HG03108 (cell line): ENCODE measurements at regions not wholly inside any gene's neighbourhood (a gene's known extent, or its start where the extent isn't known, plus 50 kb on each side); places are given as distances from the start of the nearest gene placed in this dataset.

ENCODE experiments used
- ATAC-seq: cut with Tn5 transposase; IDR thresholded peaks from one replicate; pipeline ENCODE4 v1.9.1; 2021; ENCODE audit warnings: moderate library complexity; ENCODE audit not compliant: unreplicated experiment

DNA sequence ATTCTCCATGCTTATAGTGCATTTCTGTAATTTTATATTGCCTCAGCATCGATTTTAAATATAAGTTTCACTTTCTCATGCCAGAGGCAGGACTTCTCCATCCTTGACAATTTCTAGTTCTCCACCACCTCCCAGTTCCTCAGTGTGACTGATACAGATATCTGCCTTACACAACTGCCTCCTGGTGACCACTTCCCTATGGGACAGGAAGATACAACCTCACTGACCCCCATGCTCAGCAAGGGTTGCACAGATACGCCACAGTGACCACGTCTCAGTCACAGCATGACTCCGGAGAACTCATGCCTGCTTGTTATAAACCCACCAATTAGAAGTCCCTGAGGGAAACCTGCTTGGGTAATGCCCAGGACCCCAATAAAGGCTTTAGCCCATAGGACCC lies 284.0 kb upstream of the MC4R start:
- ATAC-seq = no peak

DNA sequence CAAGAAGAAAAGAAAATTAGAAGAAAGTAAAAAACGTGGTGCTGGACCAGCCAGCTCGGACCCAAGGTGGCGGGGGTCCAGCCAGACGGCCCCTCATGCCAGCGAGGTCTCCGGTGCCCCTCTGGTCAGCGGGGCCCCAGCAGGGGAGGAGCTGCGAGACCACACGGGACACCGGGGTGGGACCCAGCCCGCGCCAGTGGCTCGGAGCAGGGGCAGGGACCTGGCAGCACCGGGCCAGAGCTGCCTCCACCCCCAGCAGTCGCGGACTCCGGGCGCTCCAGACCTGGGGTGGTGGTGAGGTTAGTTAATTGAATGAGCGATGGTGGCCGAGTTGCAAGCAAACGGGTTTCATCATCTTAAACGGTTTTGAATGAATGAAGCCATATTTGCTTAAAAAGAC lies 289.9 kb upstream of the MC4R start:
- ATAC-seq = no peak

DNA sequence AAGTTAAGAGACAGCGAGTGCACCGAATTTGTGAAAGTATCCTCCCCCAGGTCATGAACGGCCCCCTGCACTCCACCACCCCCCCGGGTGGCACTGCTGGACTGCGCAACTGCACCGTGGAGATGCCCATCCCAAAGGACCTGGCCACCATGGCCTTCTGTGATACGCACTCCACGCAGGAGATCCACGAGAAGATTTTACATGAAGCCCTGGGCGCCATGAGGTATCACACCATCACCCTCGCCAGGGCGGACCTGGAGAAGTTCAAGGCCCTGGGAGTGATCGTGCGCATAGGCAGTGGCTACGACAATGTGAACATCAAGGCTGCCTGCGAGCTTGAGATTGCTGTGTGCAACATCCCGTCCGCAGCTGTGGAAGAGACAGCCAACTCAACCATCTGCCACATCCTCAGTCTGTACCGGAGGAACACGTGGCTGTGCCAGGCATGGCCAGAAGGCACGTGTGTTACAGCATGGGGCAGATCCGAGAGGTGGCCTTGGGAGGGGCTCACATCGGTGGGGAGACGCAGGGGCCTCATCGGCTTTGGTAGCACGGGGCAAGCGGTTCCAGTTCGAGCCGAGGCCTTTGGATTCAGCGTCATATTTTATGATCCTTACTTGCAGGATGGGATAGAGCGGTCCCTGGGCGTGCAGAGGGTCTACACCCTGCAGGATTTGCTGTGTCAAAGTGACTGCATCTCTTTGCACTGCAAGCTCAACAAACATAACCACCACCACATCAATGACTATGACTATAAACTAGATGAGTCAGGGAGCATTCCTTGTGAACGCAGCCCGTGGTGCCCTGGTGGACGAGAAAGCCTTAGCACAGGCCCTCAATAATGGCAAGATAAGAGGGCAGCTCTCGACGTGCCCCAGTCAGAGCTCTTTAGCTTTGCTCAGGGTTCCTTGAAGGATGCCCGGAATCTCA lies 290.8 kb upstream of the MC4R start:
- no peak for ATAC-seq

DNA sequence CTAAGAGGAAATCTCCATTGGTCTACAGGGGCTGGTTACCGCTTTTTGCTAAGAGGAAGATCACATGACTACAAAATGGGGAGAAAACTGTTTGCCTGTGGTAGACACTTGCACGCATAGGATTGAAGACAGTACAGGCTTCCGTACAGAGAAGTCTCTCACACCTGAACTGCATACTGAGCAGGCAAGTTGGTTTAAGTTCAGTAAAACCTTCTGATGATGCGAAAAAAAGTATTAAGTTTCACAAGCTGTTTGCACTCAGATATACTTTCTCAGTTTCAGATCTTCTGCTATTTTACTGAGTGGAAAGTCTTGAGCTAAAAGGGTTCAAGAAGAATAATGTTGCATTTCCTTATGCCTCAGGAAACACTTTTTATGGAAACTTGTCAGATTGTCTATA lies 292.2 kb upstream of the MC4R start:
- ATAC-seq = no peak

DNA sequence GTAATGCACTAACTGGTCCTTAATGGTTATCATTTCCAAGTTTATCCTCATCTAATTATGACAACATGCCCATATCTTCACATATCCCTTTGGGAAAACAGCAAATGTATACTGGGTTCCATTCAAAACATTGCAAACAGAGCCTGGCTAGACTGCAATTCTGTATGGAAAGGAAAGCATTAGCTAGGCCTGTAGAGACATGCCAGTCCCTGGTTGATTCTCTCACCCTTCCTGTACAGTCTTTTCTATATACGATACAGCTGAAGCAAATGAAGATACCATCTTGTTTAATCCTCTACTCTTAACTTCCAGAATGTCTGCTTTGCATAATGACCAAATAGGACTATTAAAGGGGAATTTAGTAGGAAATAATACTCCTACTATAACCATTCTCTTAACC lies 294.4 kb upstream of the MC4R start:
- no peak for ATAC-seq

DNA sequence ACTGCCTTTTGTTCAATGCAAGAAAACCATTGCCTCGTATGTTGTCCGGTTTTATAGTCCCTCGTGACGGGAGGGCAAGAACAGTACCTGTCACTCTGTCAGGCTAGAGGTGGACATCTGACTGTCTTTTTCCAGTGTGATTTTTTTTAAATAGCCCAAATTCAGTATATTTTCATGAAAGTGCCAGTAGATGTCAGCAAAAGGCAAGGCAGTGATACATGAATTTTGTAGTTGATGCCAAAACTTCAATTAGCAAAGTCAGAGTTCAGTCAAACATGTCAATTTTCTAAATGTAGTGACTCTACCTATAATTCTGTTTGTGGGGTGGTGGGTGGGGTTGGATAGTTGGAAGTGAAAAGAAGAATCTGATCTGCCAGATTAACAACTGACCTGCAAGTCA lies 296.0 kb upstream of the MC4R start:
- no peak for ATAC-seq

DNA sequence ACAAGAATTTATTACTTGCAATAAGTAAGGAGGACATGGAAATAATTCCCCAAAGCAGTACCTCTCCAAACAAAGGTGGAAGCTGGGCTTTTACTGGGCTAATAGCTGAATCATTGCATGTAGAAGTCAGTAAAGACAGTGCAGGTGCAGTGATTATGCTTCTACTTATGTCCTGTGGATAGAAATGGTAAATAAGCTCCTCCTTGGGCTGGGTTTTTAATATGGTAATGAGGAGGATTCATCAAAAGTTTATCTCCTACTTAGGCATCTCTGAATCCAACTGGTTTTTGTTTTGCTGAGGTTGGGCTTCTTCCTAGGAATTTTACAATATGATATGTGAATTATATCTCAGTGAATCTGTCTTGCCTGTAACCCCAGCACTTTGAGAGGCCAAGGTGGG lies 297.4 kb upstream of the MC4R start:
- ATAC-seq = no peak

DNA sequence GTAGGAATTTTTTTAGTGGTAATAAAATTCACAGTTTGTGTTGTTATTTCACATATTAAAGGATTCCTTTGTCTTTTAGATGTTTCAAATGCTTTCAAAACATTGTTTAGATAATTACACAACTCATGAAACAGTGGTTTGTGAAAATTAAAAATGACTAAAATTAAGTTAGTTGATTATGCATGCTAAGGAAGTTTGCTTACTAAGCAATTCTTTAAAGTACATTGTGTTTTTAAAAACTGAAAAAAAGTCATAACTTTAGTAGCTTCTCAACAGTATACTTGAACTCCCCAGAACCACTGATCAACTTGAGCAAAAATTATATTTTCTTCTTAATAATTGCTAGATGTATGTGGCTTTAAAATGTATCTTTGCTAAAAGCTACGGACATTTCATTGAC lies 298.4 kb upstream of the MC4R start:
- no peak for ATAC-seq

DNA sequence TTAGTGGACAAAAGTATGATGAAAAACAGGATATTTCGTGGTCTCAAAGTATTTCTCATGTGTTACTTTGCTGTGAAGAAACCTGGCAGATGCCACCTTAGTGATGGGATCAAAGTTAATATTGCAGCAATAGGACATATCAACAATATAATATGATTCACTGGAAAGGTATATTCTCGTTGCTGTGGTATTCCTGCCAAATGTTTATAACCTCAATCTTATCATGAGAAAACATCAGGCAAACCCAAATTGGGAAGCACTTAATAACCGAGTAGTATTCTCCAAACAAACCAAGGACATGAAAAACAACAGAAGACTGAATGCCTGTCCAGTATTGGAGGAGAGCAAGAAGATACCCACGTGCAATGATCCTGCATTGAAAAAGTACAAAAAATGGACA lies 302.6 kb upstream of the MC4R start:
- no peak for ATAC-seq

DNA sequence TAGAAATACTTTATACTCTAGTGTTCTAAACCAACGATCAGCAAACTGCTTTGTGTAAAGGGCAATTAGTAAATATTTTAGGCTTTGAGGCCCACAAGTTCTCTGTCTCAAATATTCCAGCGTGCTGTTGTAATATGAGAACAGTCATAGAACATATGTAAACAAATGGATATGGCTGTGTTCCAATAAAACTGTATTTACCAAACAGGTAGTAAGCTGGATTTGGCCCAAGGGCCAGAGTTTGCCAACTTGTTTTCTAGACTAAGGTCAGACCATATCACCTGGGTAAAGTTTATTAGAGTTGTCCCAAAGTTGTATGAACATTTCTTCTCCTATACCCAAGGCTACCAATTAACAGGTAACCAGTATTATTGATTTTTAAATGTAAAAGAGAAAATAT lies 303.2 kb upstream of the MC4R start:
- no peak for ATAC-seq

DNA sequence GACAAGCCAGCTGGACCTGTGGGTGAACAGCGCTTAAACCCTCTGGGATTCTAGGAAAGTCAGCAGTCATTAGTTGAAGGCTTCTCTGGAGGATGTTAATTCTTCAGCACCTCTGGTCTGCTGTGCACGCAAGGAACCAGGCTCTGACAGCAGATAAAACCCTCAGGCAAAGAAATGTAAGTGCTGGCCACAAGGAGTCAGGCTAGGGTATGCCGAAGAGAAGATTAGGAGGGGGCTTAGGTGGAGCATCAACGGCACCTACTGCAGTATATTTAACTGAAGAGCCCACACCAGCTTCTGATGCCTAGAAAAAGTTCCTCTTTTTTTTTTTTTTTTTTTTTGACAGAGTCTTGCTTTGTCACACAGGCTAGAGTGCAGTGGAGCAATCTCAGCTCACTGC lies 304.2 kb upstream of the MC4R start:
- ATAC-seq = no peak

DNA sequence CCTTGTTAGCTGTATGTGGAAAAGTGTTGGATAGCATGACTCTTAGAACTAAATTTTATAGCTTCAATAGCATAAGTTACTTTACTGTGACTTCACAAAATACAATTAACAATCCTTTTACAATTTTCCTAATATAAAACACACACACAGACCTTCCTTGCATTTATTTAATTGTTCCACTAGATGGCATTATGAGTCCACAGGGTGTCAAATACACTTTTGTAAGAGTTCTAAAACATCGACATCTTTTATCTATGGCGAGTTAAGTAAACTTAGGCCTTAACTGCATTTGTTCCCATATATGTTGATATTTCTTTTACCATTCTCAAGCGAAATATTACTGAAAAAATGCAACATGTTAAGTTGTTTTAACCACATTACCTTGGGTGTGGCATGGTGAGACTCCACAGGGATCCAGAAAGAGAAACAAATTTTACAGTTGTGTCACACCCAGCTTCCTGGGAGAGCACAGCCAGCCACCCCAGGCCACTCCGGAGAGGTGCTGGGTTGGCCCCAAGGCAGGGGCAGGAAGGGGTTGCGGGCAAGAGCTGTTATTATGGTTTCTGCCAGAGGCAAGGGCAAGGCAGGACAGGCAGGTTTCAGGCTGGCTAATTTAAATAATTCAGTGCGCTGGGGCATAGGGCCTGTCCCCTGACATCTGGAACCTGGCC lies 312.4 kb upstream of the MC4R start:
- ATAC-seq = no peak

DNA sequence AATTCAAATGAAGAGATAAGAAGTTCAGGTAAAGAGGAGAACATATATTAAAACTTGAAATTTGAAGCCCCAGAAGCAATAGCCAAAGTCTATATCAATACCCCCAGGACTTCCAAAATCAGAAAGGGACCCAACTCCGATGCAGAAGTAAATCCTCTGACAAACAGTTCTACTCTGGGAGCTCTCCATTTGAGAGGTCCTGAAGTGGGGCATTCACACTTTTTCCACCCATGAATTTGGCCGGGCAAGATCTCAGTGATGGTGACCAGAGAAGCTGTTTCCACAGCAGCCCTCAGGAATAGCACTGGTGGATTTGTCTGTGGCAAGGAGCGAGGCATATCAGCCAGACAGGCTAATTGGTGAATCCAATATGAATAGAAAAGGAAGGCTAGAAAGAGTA lies 313.6 kb upstream of the MC4R start:
- ATAC-seq = no peak

DNA sequence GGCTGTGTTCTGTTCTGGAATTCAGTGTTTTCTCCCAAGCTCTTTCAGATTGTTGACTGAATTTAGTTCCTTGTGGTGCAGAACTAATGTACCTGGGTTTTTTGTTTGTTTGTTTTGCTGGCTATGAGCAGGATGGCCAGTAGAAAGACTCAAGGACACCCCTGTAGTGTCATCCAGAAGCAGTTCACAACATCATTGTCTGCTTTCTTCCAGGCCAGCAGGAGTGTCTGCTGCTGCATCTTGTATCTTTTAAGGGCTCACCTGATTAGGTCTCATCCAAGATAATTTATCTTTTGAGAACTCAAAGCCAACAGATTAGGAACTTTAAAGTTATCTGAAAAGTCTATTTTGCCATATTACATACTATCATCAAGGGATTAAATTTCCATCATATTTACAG lies 318.5 kb upstream of the MC4R start:
- ATAC-seq = no peak

DNA sequence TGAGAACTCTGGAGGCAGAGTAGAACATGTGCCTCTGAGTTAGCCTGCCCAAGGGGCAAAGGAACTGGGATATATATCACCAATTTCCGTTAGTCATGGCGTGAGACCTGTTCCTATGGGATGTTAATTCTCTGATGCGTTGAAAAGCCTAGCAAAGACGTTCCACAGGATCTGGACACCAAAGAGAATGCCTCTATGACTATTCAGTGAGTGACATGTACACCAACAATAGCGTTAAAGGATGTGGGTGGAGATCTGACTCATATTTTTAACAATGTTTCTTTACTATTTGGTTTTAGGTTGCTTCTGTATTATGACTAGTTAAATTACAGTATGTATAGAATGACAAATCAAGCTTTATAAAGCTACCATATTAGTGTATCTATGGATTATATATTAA lies 320.9 kb upstream of the MC4R start:
- no peak for ATAC-seq

DNA sequence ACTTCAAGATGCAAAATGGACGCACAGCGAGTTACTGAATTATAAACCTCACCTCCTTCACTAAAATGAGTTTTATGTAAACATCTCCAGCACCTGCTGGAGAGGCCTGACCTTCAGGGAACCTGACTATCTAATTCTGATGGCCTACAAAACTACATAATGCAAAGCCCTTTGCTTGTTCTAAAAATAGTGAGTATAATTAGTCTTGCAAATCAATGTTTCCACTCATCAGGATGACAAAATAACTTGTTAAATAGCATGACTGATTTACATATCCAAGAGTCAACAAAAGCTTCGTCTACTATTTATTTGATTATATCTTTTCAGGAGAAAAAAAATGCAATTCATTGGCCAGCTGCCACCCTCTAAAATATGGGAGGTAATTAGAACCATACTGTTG lies 326.3 kb upstream of the MC4R start:
- ATAC-seq = no peak

DNA sequence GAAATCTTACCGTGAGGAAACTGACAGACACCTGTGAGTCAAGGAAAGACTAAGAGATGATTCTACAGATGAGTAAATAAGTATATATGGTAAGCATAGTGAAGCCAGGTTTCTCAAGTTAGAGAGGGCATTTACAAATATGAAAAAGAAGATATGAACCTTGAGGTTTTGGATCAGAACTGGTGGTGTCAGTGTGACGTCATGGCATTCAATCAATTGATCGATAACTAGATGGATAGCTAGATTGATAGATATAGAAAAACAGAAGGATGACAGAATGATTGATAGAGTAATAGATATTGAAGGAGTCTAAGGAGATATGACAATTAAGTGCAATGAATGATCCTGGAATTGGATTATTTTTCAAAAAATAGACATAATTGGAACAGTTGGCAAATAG lies 350.2 kb upstream of the MC4R start:
- ATAC-seq = no peak

DNA sequence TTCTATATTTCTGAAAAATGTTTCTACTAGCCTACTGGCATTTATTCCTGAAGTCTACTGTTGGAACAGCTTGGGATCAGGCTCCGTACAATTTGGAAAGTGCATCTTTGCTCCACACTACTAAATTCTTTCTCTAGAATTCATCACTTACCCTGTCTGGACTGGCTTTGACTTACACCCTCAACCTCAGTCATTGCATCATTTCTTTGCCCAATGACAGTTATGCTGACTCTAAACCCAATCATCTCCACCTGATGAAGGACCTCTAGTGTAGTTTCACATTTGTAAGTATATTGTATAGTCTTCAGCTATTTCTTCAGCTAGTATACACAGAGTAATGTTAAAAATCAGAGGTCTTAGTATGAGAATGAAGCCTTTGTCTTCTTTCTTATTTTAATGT lies 359.6 kb upstream of the MC4R start:
- ATAC-seq = no peak

DNA sequence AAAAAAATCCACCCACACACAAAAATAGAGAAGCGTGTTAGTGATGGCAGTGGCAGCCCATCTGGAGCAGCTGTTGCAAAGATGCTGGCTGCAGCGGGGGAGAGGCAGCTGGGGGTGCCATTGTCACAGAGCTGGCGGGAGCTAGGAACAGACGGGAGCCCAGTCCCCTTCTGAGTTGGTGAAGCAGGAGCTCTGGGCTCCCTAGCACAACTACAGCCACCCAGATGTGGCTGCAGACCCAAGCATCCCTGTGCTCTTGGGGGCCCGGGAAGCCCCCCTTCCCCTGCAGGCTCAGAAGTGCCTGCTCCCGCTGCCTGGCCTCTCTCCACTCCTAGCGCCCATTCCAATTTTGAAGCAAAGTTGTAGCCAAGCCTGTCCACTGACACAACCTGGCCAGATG lies 366.6 kb upstream of the MC4R start:
- ATAC-seq = no peak

DNA sequence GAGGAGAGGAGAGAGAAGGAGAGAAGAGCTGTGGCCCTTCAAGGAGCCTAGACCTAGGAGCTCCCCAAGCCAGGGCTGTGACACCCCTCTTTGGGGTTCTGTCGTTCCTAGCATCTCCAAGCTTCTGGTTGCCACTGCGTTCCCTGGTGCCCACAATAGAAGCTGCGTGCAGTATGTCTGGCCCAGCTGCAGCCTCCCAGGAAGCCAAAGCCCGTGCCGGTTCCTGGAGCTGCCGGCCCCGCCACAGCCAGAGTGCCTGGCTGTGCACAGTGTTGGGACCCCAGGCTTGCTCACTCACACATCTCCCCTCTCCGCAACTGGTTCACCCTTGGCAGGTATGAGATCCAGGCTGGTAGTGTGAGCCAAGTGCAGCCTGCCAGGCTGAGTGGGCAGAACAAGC lies 367.7 kb upstream of the MC4R start:
- no peak for ATAC-seq

DNA sequence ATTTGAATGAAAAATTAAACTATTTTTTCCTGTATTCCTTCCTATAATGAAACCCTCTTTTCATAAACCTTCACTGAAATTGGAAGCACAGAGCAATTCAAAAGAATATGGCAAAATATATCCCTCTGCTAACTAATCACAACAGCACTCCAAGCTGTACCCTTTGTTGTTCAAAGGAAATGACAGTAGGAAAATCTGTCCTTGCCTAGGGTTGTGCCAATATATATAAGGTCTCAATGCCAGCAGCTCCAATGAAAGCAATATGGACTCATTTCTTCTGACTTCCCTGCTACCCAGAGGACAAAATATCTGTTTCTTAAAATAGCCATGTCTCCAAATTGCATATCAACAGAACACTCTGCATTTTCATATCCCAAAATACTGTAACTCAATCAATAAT lies 373.9 kb upstream of the MC4R start:
- no peak for ATAC-seq

DNA sequence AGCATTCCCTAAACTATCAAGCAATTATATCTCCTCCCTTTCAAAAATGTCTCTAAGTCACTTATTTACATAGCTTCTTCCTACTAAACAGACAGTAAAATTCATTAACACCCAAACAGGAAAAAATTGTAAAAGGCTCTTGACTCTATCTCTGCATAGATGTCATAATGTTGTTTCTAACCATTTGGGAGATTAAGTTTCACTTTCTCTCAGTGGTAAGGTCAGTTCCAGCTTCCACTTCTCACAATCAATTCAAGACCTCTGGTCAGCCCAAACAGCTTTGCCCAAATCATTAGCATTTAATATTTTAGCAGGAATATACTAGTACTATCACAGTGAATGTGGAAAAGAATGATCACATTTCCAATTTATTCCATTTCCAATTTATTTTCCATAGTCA lies 374.3 kb upstream of the MC4R start:
- no peak for ATAC-seq

DNA sequence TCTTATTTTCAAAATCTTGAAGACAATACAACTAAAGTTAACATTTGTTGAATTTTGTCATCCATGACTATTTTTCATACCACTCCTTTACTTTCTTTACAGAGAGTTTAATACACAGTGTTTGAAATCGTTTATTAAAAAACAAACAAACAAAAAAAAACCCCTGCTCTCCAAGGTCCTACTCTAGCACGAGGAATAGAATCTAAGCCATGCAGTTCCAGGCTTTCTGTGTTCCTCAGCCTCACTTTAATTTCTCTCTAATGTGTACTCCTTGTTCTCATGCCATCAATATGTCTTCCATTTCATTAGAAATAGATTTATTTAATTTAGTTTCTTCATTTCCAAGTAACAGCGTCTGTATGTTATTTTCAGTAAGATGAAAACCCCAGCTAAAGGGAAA lies 381.2 kb upstream of the MC4R start:
- no peak for ATAC-seq
